ENCODE measurements at regions not wholly inside any gene's neighbourhood (a gene's known extent, or its start where the extent isn't known, plus 50 kb on each side); places are given as distances from the start of the nearest gene placed in this dataset.
"Not testable (repeated sequence)": the region's sequence is repeated elsewhere in the genome, so short reads cannot be mapped to it uniquely, and the experiment has no call there.

- H3K27me3 ChIP-seq (ENCODE audit: low read depth): no peaks in the 10 kb centered on the region
- H3K4me3 ChIP-seq: no peak overlapping the region
- H3K9me3 ChIP-seq: no peaks in the 10 kb centered on the region
- H3K36me3 ChIP-seq: no peaks in the 10 kb centered on the region
- ATAC-seq (no peak), DNase-seq (no peak)
- intact Hi-C loops (cut with DNase I): no loop called here
- no peak overlapping the region for H3K27ac ChIP-seq
- no peaks in the 10 kb centered on the region for H3K4me1 ChIP-seq
- TF ChIP-seq CTCF (IDR thresholded peaks at IDR 0.05): no peak
Observed at GRCh38 chr7:68707958-68708357, 890.3 kb upstream of the AUTS2 start.

- no peak for TF ChIP-seq CTCF (IDR thresholded peaks at IDR 0.05)
- H3K4me1 ChIP-seq: no peaks in the 10 kb centered on the region
- no peaks in the 10 kb centered on the region for H3K9me3 ChIP-seq
- no peak overlapping the region for H3K4me3 ChIP-seq
- H3K27me3 ChIP-seq (ENCODE audit: low read depth): no peaks in the 10 kb centered on the region
- H3K27ac ChIP-seq: no peak overlapping the region
- DNase-seq (no peak), ATAC-seq (no peak)
- no peaks in the 10 kb centered on the region for H3K36me3 ChIP-seq
- intact Hi-C loops (cut with DNase I): no loop called here
Observed at GRCh38 chr7:68712956-68713495, 885.2 kb upstream of the AUTS2 start.

GRCh38 chr7:68714135-68714534 lies 884.1 kb upstream of the AUTS2 start:
- H3K4me3 ChIP-seq; H3K27me3 ChIP-seq (ENCODE audit: low read depth); H3K9me3 ChIP-seq; ATAC-seq; H3K4me1 ChIP-seq; DNase-seq; intact Hi-C loops (cut with DNase I); H3K36me3 ChIP-seq; H3K27ac ChIP-seq: not testable (repeated sequence)

GRCh38 chr7:68715907-68716306 lies 882.4 kb upstream of the AUTS2 start:
- ATAC-seq: no peak

GRCh38 chr7:68717176-68717575 lies 881.1 kb upstream of the AUTS2 start:
- intact Hi-C loops (cut with DNase I): no loop called here
- no peaks in the 10 kb centered on the region for H3K9me3 ChIP-seq
- no peak overlapping the region for H3K4me3 ChIP-seq
- ATAC-seq: no peak
- no peaks in the 10 kb centered on the region for H3K36me3 ChIP-seq
- no peak overlapping the region for H3K27ac ChIP-seq
- no peaks in the 10 kb centered on the region for H3K4me1 ChIP-seq
- no peaks in the 10 kb centered on the region for H3K27me3 ChIP-seq (ENCODE audit: low read depth)
- no peak for TF ChIP-seq CTCF (IDR thresholded peaks at IDR 0.05)
- no peak for DNase-seq

More at GRCh38 chr7:68715907-68716306, 882.4 kb upstream of the AUTS2 start:
- no peaks in the 10 kb centered on the region for H3K27me3 ChIP-seq (ENCODE audit: low read depth)
- TF ChIP-seq CTCF (IDR thresholded peaks at IDR 0.05): no peak
- H3K27ac ChIP-seq: no peak overlapping the region
- no peaks in the 10 kb centered on the region for H3K9me3 ChIP-seq
- intact Hi-C loops (cut with DNase I): no loop called here
- H3K36me3 ChIP-seq: no peaks in the 10 kb centered on the region
- no peak overlapping the region for H3K4me3 ChIP-seq
- no peak for DNase-seq
- no peaks in the 10 kb centered on the region for H3K4me1 ChIP-seq

GRCh38 chr7:68718097-68718551 lies 880.2 kb upstream of the AUTS2 start:
- Histone ChIP-seq H3K27me3 (ENCODE audit: low read depth) (no peaks in the 10 kb centered on the region), H3K36me3 (no peaks in the 10 kb centered on the region), H3K4me1 (no peaks in the 10 kb centered on the region), H3K4me3 (no peak overlapping the region), H3K27ac (no peak overlapping the region), H3K9me3 (no peaks in the 10 kb centered on the region)
- intact Hi-C loops (cut with DNase I): no loop called here
- DNase-seq (no peak), ATAC-seq (no peak)
- no peak for TF ChIP-seq CTCF (IDR thresholded peaks at IDR 0.05)

Measured in lower lobe of right lung (tissue), 2 donors.